Large intestine (tissue), 3 donors: ENCODE measurements at regions not wholly inside any gene's neighbourhood (a gene's known extent, or its start where the extent isn't known, plus 50 kb on each side); places are given as distances from the start of the nearest gene placed in this dataset.

ENCODE experiments used
- DNase-seq, 2 donors: peaks; one replicate each; pipeline versions ENCODE4 v3.0.0 to v3.0.0-alpha.2; 2013
- H3K27ac ChIP-seq: one replicate; pipeline ENCODE4 v1.5.1; 2013; ENCODE audit warnings: low read length
- H3K27me3 ChIP-seq: 2 replicates; pipeline ENCODE4 v1.6.1; 2013; ENCODE audit warnings: low read length; ENCODE audit not compliant: control insufficient read depth, insufficient read depth
- H3K36me3 ChIP-seq: 2 replicates; pipeline ENCODE4 v1.6.1; 2013; ENCODE audit warnings: low read length; ENCODE audit not compliant: control insufficient read depth, insufficient read depth
- H3K4me1 ChIP-seq: one replicate; pipeline ENCODE4 v1.6.1; 2013; ENCODE audit warnings: low read length; ENCODE audit not compliant: control insufficient read depth, insufficient read depth
- H3K4me3 ChIP-seq: one replicate; pipeline ENCODE4 v1.5.1; 2013; ENCODE audit warnings: low read length
- H3K9me3 ChIP-seq: one replicate; pipeline ENCODE4 v1.6.1; 2013; ENCODE audit warnings: mild to moderate bottlenecking, low read depth, low read length, moderate library complexity; ENCODE audit not compliant: control insufficient read depth
- WGBS: methylation state at CpG from one replicate; pipeline ENCODE4 v1.1.5; 2013; ENCODE audit warnings: low lambda C conversion rate; ENCODE audit not compliant: insufficient coverage; 5-methylcytosine and 5-hydroxymethylcytosine counted together

DNA sequence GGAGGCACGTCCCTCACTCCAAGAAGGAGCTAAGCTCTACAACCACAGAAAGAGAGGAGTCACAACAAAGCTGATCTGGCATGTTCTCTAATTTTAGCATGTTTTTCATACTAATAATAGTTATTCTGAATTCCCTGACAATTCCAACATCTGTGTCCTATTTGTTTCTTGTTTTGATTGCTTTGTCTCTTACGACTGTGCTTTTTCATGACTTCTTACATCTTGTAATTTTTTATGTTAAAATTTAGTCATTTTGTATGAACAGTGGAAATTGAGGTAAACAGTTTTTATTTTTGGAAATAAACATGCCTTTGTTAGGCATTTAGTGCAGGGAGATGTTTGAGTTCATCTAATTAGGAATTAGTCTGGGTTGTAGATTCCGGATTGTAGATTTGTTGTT is 668.1 kb upstream of the EDIL3 start:
- Histone ChIP-seq H3K36me3 (no peaks in the 10 kb centered on the region), H3K4me1 (no peaks in the 10 kb centered on the region), H3K4me3 (no peak overlapping the region), H3K9me3 (no peaks in the 10 kb centered on the region), H3K27ac (no peak overlapping the region), H3K27me3 (no peaks in the 10 kb centered on the region)
- 86% methylated on average over 1 of the region's 3 CpGs for WGBS
- no peak for DNase-seq

DNA sequence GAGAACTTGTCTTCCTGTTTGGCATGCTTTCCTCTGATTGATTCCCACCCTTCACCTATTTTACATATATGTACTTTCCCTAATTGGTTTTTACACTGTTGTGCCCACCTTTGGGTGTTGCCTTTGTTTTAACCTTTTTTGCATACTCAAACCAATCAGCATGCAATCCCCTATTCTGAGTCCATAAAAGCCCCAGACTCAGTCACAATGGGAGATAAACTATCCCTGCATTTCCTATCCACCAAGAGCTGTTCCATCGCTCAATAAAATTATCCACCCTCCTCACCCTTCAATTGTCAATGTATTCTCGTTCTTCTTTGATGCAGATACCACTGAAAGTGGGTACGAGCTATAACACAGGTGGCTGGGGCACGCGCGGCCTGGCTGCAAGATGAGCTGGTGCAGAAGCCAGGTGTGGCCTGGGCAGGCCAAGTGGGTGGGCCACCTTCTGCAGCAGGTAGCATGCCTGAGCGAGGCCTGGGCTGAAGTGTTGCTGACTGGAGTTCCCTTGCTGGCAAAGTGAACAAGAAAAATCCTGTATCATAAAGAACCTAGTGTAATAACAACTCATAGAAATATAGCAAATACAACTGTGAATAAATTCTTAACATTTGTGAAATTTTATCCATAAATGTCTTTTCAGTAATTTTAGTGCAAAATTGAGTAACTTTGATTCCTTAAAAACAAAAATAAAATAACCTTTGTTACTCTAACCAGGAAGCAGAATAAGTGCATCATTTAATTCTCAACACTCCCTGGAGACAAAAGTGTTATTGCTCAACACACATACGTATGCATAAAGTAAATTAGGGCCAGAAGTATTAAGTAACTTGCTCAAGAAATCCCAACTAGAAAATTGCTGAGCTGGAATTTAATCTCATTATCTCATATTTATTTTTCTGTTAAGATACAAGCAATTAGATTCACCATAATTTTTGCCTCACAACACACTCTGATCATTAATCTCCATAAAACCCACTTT is 685.3 kb upstream of the EDIL3 start:
- Histone ChIP-seq H3K9me3 (peaks cover 2% of the 10 kb centered on the region), H3K4me3 (no peak overlapping the region), H3K27me3 (no peaks in the 10 kb centered on the region), H3K4me1 (no peaks in the 10 kb centered on the region), H3K36me3 (no peaks in the 10 kb centered on the region), H3K27ac (no peak overlapping the region)
- no peak for DNase-seq
- 81% methylated on average over 3 of the region's 8 CpGs for WGBS

DNA sequence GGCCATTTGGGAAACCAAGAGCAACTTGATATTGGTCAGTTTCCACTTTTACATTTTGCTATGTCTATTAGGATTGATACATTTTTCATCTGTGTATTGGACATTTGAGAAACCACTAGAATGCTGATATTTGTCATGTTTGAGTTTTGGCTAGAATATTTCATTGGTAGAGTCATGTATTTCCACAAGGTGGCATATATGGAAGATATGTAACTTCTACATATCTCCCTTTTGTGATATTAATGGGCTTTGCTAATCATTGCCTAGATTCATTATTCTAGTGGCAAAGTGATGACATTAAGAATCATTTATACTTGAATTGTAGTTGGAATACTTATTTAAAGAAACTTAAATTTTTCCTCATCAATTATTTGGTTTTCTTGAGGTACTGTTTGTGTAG is 692.9 kb upstream of the EDIL3 start:
- Histone ChIP-seq H3K4me1 (no peaks in the 10 kb centered on the region), H3K27ac (no peak overlapping the region), H3K4me3 (no peak overlapping the region), H3K36me3 (no peaks in the 10 kb centered on the region), H3K27me3 (no peaks in the 10 kb centered on the region), H3K9me3 (no peaks in the 10 kb centered on the region)
- no peak for DNase-seq

DNA sequence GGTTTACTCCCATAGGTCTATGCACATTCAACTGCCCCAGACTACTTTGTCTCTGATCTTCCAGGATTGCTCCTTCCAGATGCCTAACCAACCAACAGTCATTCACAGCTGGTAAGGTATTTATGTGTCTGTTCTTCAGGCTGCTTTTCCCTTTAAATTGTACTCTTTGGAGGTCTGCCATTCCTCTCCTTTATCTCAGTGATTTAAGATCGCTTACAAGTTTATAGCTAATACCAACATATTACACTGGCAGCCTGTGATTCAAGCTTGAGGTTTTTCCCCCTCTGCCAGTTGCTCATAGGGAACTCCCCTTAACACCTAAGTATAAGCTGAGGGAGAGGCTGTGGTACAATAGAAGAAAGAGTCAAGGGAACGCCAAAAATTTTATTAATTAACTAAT is 711.7 kb upstream of the EDIL3 start:
- Histone ChIP-seq H3K4me1 (no peaks in the 10 kb centered on the region), H3K27me3 (no peaks in the 10 kb centered on the region), H3K27ac (no peak overlapping the region), H3K9me3 (no peaks in the 10 kb centered on the region), H3K4me3 (no peak overlapping the region), H3K36me3 (no peaks in the 10 kb centered on the region)
- no CpG with 5 or more reads among the region's 2 CpGs for WGBS
- DNase-seq = no peak

DNA sequence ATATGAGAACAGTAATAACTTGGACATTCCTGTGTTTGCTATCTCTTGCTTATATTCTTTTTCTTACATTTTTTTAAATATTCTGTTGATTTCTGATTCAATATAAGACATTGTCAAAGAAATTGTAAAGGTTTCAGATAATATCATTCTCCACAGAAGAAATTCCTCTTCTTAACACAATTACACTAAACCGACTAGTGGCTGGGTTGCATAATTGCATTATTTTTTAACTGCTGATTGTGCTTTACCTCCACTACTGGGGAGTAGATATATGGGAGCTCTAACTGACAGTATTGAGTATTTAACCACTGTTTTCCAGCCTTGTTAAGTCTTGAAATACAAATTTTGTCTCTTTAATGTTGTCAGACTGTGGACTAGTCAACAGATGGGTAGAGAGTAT is 723.8 kb upstream of the EDIL3 start:
- H3K4me3 ChIP-seq = no peak overlapping the region
- H3K27ac ChIP-seq = no peak overlapping the region
- no peaks in the 10 kb centered on the region for H3K36me3 ChIP-seq
- WGBS = no CpG with 5 or more reads among the region's 1 CpG
- DNase-seq = no peak
- no peaks in the 10 kb centered on the region for H3K4me1 ChIP-seq
- H3K9me3 ChIP-seq = no peaks in the 10 kb centered on the region
- H3K27me3 ChIP-seq = no peaks in the 10 kb centered on the region

DNA sequence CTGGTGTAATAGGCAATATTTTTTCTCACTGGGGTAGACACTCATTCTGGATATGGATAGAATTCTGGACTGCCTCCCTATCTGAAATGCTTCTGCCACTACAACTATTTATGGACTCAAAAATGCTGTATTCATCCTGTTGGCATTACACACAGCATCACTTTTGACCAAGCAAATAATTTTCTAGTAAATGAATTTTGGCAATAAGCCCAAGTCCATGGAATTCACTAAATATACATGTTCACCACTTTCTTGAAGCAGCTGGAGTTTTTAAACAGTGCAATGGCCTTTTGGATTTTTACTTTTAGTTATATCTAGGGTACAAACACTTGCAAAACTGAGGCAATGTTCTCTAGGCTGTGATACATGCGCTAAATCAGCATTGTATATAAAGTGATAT is 724.9 kb upstream of the EDIL3 start:
- Histone ChIP-seq H3K4me1 (no peaks in the 10 kb centered on the region), H3K36me3 (no peaks in the 10 kb centered on the region), H3K9me3 (no peaks in the 10 kb centered on the region), H3K27ac (no peak overlapping the region), H3K4me3 (no peak overlapping the region), H3K27me3 (no peaks in the 10 kb centered on the region)
- WGBS = no CpG with 5 or more reads among the region's 1 CpG
- DNase-seq = no peak

DNA sequence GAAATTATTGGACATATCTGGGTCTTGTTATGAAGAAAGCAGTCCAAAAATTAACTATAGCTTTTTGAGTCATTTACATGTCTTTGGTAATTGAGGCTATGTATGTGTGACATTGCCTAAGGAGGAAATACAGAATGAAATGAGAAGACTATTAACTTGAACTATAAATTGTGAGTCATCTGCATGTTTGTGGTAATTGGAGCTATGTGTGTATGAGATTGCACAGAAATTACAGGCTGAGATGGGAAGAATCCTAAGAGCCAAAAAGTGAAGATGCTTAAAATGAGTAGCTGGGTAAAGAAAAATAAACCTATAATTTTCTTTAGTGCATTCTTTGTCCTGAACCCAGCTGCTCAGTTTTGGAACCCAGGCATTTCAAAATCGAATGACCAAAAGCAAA is 747.6 kb upstream of the EDIL3 start:
- Histone ChIP-seq H3K27me3 (no peaks in the 10 kb centered on the region), H3K27ac (no peak overlapping the region), H3K36me3 (no peaks in the 10 kb centered on the region), H3K4me3 (no peak overlapping the region), H3K9me3 (no peaks in the 10 kb centered on the region), H3K4me1 (no peaks in the 10 kb centered on the region)
- DNase-seq = no peak
- WGBS = no CpG with 5 or more reads among the region's 1 CpG

DNA sequence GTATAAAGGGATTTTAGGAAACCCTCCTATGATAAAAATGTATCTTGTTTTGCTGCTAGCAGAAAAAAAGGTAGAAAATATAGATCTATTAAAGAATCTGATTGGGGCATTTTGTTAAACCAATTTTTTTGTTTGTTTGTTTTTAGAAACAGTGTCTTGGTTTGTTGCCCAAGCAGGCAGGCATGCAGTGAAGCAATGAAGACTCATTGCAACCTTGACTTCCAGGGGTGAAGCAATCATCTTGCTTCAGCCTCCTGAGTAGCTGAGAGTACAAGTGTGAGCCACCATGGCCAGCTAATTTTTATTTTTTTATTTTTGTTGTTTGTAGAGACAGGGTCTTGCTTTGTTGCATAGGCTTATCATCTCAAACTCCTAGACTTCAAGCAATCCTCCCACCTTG is 755.8 kb upstream of the EDIL3 start:
- no peak for DNase-seq
- no peaks in the 10 kb centered on the region for H3K27me3 ChIP-seq
- H3K4me3 ChIP-seq = no peak overlapping the region
- no peaks in the 10 kb centered on the region for H3K9me3 ChIP-seq
- no peaks in the 10 kb centered on the region for H3K4me1 ChIP-seq
- no peak overlapping the region for H3K27ac ChIP-seq
- H3K36me3 ChIP-seq = no peaks in the 10 kb centered on the region

DNA sequence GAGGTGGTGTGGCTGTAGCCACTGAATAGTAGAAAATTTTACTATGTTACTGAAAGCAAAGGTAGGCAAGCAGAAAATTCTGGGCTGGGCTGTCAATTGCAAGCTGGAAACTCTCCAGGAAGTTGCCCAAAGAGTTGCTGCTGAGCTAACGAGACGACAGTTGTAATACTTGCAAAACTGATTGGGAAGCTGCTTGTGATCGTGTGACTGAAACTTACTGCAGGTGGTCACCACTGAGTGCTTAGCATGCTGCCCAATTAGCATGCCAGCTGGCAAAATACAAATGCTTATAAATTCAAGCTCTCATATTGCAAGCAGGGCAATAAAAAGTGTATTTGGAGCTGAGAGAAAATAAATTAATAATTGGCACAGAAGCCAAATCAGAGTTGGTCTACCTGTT is 758.5 kb upstream of the EDIL3 start:
- no CpG with 5 or more reads among the region's 3 CpGs for WGBS
- Histone ChIP-seq H3K4me1 (no peaks in the 10 kb centered on the region), H3K9me3 (no peaks in the 10 kb centered on the region), H3K4me3 (no peak overlapping the region), H3K36me3 (no peaks in the 10 kb centered on the region), H3K27me3 (no peaks in the 10 kb centered on the region), H3K27ac (no peak overlapping the region)
- no peak for DNase-seq

DNA sequence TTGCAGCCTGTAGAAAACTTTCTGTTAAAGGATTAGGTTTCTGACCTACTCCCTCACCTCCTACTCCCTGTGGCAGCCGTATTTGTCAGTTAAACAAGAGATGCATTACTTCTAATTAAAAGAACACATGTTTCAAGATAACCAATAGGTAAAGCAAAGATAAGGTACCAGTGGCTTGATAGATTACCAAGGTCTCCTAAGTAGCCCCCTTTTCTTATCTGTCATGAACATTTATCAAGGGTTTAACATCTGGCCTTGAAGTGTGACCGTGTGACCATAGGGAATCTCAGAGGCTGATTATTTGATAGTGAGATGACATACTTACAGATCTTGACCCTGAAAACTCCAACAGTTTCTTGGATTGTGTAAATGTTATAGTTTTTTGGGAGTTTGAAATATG is 764.0 kb upstream of the EDIL3 start:
- no peaks in the 10 kb centered on the region for H3K27me3 ChIP-seq
- no peak for DNase-seq
- H3K9me3 ChIP-seq = no peaks in the 10 kb centered on the region
- H3K4me3 ChIP-seq = no peak overlapping the region
- H3K4me1 ChIP-seq = no peaks in the 10 kb centered on the region
- no CpG with 5 or more reads among the region's 2 CpGs for WGBS
- H3K27ac ChIP-seq = no peak overlapping the region
- H3K36me3 ChIP-seq = no peaks in the 10 kb centered on the region

DNA sequence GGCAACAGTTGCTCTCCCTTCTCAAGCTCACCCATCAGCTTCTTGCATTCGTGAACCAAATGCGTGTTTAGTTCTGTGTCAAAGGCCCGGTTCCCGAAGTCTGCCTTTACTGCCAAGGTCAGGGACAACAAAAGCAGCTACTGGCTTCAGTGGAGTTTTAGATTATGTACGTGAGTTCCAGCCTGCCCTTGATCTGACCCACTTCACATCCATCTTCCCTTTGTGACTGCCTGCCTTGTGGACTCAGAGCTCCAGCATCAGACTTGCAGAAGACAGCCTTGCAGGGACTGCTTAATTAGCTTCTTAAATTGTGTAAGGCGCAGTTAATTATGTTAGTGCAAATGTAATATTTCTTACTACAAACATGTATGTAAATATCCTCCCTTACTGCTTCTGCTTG is 774.7 kb upstream of the EDIL3 start:
- no peaks in the 10 kb centered on the region for H3K27me3 ChIP-seq
- no peak overlapping the region for H3K4me3 ChIP-seq
- no peaks in the 10 kb centered on the region for H3K9me3 ChIP-seq
- no peaks in the 10 kb centered on the region for H3K4me1 ChIP-seq
- DNase-seq = no peak
- WGBS = no CpG with 5 or more reads among the region's 6 CpGs
- H3K27ac ChIP-seq = no peak overlapping the region
- H3K36me3 ChIP-seq = no peaks in the 10 kb centered on the region
